SHP77 (cell line): ENCODE measurements at regions not wholly inside any gene's neighbourhood (a gene's known extent, or its start where the extent isn't known, plus 50 kb on each side); places are given as distances from the start of the nearest gene placed in this dataset.

Source experiments
- DNase-seq, 2 experiments: peaks; one replicate each; lab custom pipeline; 2025; lab: John Stamatoyannopoulos, UW

DNA sequence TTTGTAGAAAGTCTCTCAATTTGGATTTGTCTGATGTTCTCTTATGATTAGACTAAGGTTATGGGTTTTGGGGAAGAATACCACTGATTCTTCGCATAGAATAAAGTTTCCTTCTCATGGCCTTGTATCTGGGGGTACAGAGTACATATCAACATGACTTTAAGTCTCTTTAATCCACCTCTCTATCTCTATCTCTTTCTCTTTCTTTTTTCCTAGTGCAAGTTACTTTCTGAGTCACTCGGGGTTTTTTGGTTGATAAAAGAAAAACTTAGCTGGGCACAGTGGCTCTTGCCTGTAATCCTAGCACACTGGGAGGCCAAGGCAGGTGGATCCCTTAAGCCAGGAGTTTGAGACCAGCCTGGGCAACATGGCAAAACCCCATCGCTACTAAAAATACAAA, 100.1 kb upstream of the MAP4K3 start:
- DNase-seq, result no peak

DNA sequence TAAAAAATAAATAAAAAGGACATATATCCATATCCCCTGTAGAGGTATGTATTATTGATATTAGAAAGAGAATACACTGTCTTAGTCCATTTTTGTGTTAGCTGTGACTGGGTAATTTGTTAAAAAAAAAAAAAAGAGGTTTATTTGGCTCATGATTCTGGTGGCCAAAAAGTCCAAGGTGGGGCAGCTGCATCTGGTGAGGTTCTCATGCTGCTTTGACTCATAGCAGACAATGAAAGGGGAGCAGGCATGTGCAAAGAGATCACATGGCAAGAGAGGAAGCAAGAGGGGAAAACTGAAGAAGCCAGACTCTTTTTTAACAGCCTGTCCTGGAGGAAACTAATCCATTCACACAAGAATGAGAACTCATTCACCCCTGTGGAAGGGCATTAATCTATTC, 101.6 kb upstream of the MAP4K3 start:
- no peak for DNase-seq

- no peak for DNase-seq
Measured at GRCh38 chr2:39540414-39540813, 103.3 kb upstream of the MAP4K3 start.

DNA sequence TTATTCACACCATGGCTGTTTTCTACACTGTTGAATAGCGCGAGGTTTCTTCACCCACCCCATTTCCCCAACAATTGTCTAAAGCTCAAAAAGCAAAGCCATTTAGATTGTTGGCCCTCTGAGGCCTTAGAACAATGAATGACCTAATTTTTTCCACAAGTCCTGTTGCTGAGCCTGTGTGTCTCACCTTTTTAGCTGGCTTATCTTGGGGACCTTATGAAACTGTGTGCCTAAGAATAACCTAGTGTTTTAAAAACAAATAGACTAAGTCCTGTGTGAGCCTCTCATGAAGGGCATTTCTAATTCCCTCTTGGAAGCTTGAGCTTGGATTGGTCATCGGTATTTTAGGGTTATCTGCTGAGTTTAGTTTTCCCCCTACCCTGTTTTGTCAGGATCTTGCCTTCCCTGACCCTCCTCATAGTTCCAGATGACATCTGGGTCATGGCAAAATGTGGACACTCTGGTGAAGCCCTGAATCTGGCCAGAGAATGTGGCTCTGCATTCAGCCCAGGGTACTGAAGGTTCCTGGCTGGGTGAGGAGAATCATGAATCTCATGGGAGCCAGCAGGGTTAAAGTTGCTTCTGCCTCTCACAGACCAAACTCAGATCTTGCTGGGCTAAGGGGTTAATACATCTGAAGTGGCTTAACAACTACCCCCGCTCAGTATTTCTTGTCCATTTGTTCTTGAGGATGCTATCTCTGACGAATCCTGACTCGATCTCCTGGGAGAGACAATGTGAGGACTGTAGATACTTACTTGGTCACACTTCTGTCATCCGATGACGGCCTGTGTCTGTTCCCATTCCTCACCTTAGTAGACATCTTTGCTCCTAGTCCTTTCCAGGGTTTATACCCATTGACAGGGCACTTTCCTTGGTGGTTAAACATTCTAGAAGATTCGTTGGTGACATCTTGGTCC, 104.2 kb upstream of the MAP4K3 start:
- no peak for DNase-seq

- DNase-seq, result no peak
Measured at GRCh38 chr2:39542523-39542922, 105.4 kb upstream of the MAP4K3 start.

DNA sequence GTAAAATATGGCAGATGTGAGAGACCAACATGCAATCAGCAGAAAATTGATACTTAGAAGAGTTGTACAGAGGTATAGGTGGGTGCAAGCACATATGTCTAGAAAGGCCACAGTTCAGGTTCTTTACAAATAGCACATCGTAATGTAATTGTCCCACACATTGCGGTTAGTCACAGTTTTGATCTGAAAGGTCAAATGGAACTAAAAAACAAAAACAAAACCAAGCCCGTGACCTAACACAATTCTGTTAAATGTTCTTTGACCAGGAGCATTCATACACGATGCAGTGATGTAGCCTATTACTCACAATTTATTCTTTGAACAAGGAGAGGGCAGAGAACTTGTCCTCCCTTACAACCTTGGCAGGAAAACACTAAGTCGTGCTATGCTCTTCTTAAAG, 108.9 kb upstream of the MAP4K3 start:
- no peak for DNase-seq

DNA sequence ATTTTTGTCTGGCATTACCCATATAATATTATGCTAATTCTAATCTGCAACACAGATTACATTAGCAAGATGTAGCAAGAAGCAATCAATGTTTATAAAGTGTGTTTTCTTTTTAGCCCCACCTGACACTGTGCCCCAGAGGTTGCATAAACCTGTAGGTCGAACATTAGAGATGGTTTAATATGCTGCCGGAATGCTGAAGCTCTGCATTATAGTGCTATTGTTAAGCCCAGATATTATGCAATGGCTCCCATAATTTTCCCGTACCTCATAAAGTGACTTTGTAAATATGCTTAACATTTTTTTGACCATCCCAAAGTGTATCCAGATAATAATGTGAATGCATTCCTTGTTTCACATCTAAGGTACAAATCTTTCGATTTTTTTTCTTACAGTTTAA, 109.3 kb upstream of the MAP4K3 start:
- no peak for DNase-seq

DNA sequence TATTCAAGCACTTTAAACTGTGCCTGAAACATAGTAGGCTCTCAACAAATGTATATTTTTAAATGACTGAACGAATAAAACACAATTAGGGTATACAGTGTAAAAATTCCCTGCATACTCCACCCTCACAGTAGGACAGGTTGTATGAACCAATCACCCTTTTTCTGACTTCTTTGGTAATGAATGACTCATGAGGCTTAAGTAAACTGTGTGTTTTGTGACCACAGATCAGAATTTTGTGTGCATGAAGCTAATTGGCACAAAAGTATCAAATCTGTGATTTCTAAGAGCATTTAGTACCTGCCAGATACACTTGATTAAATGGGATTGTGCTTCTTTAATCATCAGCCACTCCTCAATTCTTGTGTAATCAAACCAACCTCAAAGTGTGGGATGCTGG, 109.9 kb upstream of the MAP4K3 start:
- no peak for DNase-seq

DNA sequence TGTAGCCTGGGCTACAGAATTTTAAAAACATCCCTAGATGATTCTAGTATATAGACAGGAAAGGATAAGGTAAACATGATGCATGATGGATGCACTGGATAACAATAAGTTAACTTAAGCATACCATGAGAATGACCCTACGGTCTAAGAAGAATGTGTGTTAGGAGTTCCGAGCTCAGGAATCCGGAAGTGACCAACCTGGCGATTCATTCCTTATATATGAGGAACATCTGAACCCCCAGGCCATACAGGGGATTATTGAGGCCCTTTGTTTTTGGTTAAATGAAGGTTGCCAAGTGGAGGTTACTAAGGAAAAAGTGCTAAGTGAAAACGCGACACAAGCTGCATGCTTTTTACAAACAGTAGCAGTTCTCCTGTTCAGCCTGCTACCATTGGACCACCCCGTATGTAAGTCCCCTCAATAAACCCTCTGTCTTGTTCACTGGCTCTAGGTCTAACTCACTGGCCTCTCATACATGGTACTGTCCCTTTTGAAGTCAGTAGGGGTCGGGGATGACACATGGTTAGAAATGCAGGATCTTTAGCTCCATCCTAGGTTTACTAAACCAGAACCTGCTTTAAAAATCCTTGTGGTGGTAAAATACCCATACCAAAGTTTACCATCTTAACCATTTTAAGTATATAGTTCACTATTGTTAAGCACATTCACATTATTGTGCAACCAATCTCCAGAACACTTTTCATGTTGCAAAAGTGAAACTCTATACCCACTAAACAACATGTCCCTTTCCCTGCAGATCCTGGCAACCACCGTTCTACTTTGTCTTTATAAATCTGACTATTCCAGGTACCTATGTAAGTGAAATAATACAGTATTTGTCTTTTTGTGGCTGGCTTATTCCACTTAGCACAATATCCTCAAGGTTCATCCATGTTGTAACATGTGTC, 111.0 kb upstream of the MAP4K3 start:
- no peak for DNase-seq

- no peak for DNase-seq
Measured at GRCh38 chr2:39549000-39549399, 111.9 kb upstream of the MAP4K3 start.

- no peak for DNase-seq
Measured at GRCh38 chr2:39549718-39550464, 112.8 kb upstream of the MAP4K3 start.

DNA sequence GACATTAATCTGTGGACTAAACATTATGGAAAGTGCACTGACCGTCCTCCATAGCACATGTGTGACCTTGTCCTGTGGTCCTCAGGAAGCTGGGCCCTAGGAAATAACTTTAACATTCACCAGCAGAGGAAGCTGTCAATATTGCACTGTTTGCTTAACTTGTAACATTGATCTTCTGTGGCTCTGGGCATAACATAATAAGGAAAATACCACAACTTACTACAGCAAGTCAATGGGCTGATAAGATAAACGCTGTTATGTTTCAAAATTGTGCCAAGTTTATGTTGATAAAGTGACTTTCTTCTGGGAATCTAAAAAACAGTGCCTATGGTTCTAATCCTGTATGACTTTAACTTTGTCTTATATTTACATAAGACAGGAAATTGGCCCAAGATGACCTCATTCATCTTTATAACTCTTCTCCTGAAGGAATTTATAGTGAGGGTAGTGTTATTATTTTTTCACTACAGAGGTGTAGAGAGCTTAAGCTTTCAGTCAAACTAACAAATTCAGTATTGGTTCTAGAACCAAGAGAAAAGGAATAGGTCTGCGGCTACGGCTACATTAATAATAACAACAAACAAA, 113.7 kb upstream of the MAP4K3 start:
- DNase-seq, result no peak

DNA sequence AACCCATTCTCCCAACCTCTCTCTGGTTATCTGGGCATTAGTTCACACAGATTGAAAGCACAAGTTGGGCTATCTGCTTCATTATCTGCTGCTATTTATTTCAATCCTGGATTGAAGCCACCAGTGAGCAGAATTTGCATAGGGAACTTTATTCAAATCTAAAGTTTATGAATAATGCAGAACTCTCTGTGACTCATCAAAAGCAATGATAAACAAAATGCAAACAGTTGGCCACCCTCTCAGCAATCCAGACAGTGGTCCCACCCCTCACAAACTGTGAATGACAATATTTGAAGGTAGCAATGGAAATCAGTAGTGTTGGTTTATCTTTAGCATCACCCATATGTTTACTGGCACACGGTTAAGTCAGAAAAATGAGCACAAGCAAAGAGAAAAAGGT, 106.8 kb upstream of the TMEM178A start:
- no peak for DNase-seq

DNA sequence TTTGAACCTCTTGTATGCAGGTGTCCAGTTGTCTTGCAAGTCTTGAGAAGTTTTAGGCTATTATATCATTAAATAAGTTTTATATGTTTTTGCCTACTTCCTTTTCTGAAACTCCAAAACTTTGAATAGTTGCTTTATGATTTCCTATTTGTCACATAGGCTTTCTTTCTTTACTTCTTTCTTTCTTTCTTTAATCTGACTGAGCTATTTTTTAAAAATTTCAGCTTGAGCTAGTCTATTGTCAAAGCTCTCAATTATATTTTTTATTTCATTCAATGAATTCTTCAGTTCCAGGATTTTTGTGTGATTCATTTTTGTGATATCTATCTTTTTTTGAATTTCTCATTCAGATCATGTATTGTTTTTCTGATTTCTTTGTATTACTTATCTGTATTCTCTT, 102.1 kb upstream of the TMEM178A start:
- no peak for DNase-seq

- DNase-seq, result no peak
Measured at GRCh38 chr2:39567507-39567906, 98.2 kb upstream of the TMEM178A start.

DNA sequence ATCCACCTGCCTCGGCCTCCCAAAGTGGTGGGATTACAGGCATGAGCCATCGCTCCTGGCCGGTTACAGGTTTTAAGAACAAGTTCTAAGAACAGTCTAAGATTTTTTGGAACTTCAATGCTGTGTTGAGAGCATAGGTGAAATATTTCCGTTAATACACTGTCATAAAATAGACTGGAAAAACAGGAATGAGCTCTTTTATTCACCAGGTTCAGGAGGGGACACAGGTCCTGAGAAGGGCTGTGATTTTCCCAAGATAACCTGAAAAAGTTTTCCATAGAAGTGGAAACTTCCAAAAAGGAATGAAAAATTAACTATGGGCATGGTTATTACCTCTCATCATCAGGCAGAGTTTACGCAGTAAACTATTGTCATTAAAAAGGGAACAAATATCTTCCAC, 97.6 kb upstream of the TMEM178A start:
- DNase-seq, result no peak

DNA sequence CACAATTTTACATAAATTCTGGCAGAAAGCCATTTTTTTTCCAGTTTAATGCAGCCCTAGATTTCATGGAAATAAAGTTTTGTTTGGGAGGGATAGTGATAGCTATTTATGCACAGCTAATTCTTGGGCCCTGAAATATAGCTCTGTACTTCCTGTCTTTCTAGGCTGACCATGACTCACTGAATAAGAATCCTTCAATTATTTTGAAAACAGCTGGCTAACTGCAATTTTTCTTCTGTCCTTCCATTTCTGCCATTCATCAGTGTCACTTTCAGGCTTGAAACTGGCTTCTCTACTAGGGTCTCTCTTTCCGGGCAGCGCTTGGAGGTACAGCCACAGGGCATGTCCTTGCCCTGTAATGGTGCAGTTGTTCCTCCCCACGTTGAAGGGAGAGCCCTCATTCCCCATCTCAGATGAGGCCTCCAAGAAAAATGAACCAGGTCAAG, 97.1 kb upstream of the TMEM178A start:
- DNase-seq, result no peak

DNA sequence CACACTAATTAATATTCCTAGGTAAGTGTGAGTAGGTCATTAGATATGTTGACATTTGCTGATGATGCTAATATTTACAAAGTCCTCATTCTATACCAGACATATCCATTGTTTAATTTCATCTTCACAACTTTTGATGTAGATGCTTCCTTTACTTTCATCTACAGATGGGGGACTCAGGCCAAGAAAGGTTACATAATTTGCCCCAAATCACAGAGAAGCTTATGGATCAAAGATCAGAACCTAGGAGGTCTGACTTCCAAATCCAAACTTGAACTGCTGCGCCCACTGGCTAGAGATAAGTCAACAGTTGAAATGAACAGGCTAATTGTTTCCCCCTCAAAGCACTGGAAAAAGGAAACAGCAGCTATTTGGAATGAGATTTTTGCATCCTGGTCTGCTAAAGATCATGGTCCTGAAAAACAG, 95.6 kb upstream of the TMEM178A start:
- no peak for DNase-seq

- no peak for DNase-seq
Measured at GRCh38 chr2:39570614-39571013, 95.1 kb upstream of the TMEM178A start.

DNA sequence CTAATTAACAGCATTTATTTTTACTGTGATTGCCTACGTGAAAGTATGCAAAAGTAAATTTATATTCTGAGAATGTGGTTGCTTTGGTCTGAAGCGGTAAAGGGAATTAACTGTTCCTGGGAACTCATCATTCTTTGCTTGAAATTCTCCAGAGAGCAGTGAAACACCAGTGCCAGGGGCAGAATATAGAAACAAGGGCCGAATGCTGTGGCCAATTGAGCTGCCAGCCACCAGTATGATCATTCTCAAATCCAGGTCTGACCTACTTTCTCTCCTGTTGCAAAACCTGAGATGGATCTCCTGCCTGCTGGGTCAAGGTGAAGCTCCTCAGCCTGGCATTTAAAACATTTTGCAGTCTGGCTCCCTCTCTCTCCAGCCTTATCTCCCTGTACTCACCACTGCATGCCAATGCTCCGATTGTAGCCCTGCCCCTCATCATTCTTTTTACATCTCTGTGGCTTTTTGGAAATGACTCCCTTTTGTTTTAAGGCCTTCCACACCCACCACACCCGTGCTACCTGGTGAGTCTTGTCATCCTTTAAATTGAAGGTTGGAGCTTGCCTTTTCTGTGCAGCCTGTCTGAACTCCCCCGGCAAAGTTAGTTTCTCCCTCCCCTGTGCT, 94.5 kb upstream of the TMEM178A start:
- DNase-seq, result no peak

- DNase-seq, result no peak
Measured at GRCh38 chr2:39573276-39573675, 92.4 kb upstream of the TMEM178A start.
